ENCODE measurements at regions not wholly inside any gene's neighbourhood (a gene's known extent, or its start where the extent isn't known, plus 50 kb on each side); places are given as distances from the start of the nearest gene placed in this dataset.

GRCh38 chr17:33352526-33352925 is 59.4 kb upstream of the ASIC2 start:
- in situ Hi-C loops (cut with MboI; ENCODE audit: low sequenced_read_pairs), result no loop called here

- in situ Hi-C loops (cut with MboI; ENCODE audit: low sequenced_read_pairs), result no loop called here
Measured at GRCh38 chr17:33356266-33356665, 63.2 kb upstream of the ASIC2 start.

GRCh38 chr17:33363475-33363874 is 70.4 kb upstream of the ASIC2 start:
- in situ Hi-C loops (cut with MboI; ENCODE audit: low sequenced_read_pairs), result loop anchor here (10.0 kb wide), 1 partner anchor 61 kb away; no protein-coding TSS in a partner anchor

- in situ Hi-C loops (cut with MboI; ENCODE audit: low sequenced_read_pairs), result loop anchor here (10.0 kb wide), 1 partner anchor 58 kb away; no protein-coding TSS in a partner anchor
Measured at GRCh38 chr17:33366960-33367359, 73.9 kb upstream of the ASIC2 start.

GRCh38 chr17:33369149-33369548 is 76.1 kb upstream of the ASIC2 start:
- in situ Hi-C loops (cut with MboI; ENCODE audit: low sequenced_read_pairs), result loop anchor here (10.0 kb wide), 1 partner anchor 56 kb away; no protein-coding TSS in a partner anchor

- in situ Hi-C loops (cut with MboI; ENCODE audit: low sequenced_read_pairs), result loop anchor here (10.0 kb wide), 1 partner anchor 55 kb away; no protein-coding TSS in a partner anchor
Measured at GRCh38 chr17:33369876-33370275, 76.8 kb upstream of the ASIC2 start.

GRCh38 chr17:33370401-33370800 is 77.3 kb upstream of the ASIC2 start:
- in situ Hi-C loops (cut with MboI; ENCODE audit: low sequenced_read_pairs), result no loop called here

GRCh38 chr17:33371377-33371776 is 78.3 kb upstream of the ASIC2 start:
- in situ Hi-C loops (cut with MboI; ENCODE audit: low sequenced_read_pairs), result no loop called here

- in situ Hi-C loops (cut with MboI; ENCODE audit: low sequenced_read_pairs), result no loop called here
Measured at GRCh38 chr17:33373273-33373672, 80.2 kb upstream of the ASIC2 start.

GRCh38 chr17:33375103-33375502 is 82.0 kb upstream of the ASIC2 start:
- in situ Hi-C loops (cut with MboI; ENCODE audit: low sequenced_read_pairs), result no loop called here

- in situ Hi-C loops (cut with MboI; ENCODE audit: low sequenced_read_pairs), result no loop called here
Measured at GRCh38 chr17:33375783-33376182, 82.7 kb upstream of the ASIC2 start.

- in situ Hi-C loops (cut with MboI; ENCODE audit: low sequenced_read_pairs), result no loop called here
Measured at GRCh38 chr17:33377837-33378595, 84.9 kb upstream of the ASIC2 start.

- in situ Hi-C loops (cut with MboI; ENCODE audit: low sequenced_read_pairs), result no loop called here
Measured at GRCh38 chr17:33381201-33381600, 88.1 kb upstream of the ASIC2 start.

- in situ Hi-C loops (cut with MboI; ENCODE audit: low sequenced_read_pairs), result no loop called here
Measured at GRCh38 chr17:33383488-33384023, 90.5 kb upstream of the ASIC2 start.

- in situ Hi-C loops (cut with MboI; ENCODE audit: low sequenced_read_pairs), result no loop called here
Measured at GRCh38 chr17:33385133-33385532, 92.0 kb upstream of the ASIC2 start.

- in situ Hi-C loops (cut with MboI; ENCODE audit: low sequenced_read_pairs), result no loop called here
Measured at GRCh38 chr17:33385713-33386112, 92.6 kb upstream of the ASIC2 start.

- in situ Hi-C loops (cut with MboI; ENCODE audit: low sequenced_read_pairs), result no loop called here
Measured at GRCh38 chr17:33387406-33387805, 94.3 kb upstream of the ASIC2 start.

GRCh38 chr17:33389504-33390135 is 96.5 kb upstream of the ASIC2 start:
- in situ Hi-C loops (cut with MboI; ENCODE audit: low sequenced_read_pairs), result no loop called here

- in situ Hi-C loops (cut with MboI; ENCODE audit: low sequenced_read_pairs), result no loop called here
Measured at GRCh38 chr17:33390479-33391176, 97.5 kb upstream of the ASIC2 start.

GRCh38 chr17:33396818-33397217 is 103.7 kb upstream of the ASIC2 start:
- in situ Hi-C loops (cut with MboI; ENCODE audit: low sequenced_read_pairs), result no loop called here

- in situ Hi-C loops (cut with MboI; ENCODE audit: low sequenced_read_pairs), result no loop called here
Measured at GRCh38 chr17:33398386-33398785, 105.3 kb upstream of the ASIC2 start.

Data from HL-60/S4 (cell line).